ENCODE measurements at regions not wholly inside any gene's neighbourhood (a gene's known extent, or its start where the extent isn't known, plus 50 kb on each side); places are given as distances from the start of the nearest gene placed in this dataset.
A peak's percentile ranks its signal among the peaks of the same experiment; 100 is the strongest.

DNA sequence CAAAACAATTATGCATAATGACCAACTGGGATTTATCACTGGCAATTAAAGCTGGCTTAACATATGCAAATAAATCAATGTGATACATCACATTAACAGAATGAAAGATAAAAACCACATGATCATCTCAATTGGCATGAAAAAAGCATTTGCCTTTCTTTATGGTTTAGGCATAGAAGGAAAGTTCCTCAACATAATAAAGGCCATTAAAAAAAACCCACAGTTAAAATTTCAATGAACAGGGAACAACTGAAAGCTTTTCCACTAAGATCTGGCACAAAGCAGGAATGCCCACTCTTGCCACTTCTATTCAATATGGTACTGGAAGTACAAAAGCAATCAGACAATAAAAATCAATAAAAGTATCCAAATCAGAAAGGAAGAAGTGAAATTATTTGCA lies 151.2 kb upstream of the CD180 start:
- DNase-seq (ENCODE audit: low read depth, low spot score): no peak
- in situ Hi-C loops (cut with HindIII; ENCODE audit: low pct_unique_long_range_greater_than_20kb, low sequenced_read_pairs): no loop called here

DNA sequence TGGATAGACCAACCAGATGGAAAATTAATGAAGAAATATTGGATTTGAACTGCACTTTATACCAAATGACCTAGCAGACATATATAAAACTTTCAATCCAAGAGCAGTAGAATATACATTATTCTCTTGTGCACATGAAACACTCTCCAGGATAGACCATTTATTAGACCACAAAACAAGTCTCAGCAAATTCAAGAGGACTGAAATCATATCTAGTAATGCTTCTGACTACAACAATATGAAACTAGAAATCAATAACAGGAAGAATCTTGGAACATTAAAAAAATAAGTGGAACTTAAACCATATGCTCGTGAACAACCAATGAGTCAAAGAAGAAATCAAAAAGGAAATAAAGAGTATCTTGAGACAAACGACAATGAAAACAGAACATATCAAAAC lies 150.0 kb upstream of the CD180 start:
- in situ Hi-C loops (cut with HindIII; ENCODE audit: low pct_unique_long_range_greater_than_20kb, low sequenced_read_pairs): no loop called here

DNA sequence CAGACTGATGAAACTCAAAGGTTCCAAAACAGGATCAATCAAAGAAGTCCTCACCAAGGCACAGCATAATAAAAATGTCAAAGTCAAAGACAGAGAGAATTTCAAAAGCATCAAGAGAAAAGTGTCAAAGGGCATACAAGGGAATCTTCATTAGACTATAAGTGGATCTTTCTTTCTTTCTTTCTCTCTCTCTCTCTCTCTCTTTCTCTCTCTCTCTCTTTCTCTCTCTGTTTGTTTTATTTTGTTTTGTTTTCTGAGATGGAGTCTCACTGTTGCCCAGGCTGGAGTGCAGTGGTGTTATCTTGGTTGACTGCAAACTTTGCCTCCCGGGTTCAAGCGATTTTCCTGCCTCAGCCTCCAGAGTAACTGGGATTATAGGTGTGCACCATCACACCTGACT lies 148.3 kb upstream of the CD180 start:
- in situ Hi-C loops (cut with HindIII; ENCODE audit: low pct_unique_long_range_greater_than_20kb, low sequenced_read_pairs): no loop called here
- no peak for DNase-seq (ENCODE audit: low read depth, low spot score)

More for the DNA sequence above, 150.0 kb upstream of the CD180 start:
- no peak for DNase-seq (ENCODE audit: low read depth, low spot score)

DNA sequence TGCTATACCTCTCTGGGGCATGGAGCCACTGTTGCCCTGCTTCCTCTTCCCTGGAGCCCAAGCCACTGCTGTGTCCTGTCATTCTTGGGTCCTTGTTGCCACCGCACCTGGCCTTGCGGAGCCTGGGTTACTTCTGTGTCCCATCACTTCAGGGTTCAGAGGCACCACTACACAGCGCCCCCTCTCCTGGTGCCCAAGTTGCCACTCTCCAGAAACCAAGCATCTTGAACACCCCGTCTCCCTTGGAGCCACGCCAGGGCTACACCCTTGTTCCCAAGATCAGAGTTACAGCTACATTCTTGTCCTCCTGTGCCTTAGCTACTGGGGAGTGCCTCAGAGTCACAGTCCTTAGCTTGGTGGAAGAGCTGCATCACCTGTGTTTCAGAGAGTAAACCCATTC lies 147.2 kb upstream of the CD180 start:
- no peak for DNase-seq (ENCODE audit: low read depth, low spot score)
- in situ Hi-C loops (cut with HindIII; ENCODE audit: low pct_unique_long_range_greater_than_20kb, low sequenced_read_pairs): no loop called here

GRCh38 chr5:67341478-67341877 lies 144.9 kb upstream of the CD180 start:
- no peak for DNase-seq (ENCODE audit: low read depth, low spot score)
- in situ Hi-C loops (cut with HindIII; ENCODE audit: low pct_unique_long_range_greater_than_20kb, low sequenced_read_pairs): no loop called here

- DNase-seq (ENCODE audit: low read depth, low spot score): no peak
- in situ Hi-C loops (cut with HindIII; ENCODE audit: low pct_unique_long_range_greater_than_20kb, low sequenced_read_pairs): no loop called here
Measured at GRCh38 chr5:67339219-67339767, 142.7 kb upstream of the CD180 start.

DNA sequence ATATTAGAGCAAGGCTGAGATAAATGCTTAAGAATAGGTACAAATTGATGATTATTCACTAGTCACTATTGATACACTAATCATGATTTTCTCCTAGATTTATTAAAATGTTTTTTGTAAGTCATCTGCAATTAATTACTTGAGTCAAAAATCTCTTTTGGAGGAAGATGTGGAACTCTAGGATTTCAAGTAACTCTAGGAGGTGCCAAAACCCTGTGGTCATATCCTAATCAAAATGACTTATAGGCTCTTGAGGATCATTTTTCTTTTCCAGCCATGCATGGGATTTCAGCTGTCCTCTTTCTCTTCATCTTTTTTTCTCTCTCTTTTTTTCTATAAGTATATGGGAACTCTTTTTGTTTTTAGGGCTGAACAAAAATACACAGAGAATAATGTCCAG lies 141.8 kb upstream of the CD180 start:
- no peak for DNase-seq (ENCODE audit: low read depth, low spot score)
- in situ Hi-C loops (cut with HindIII; ENCODE audit: low pct_unique_long_range_greater_than_20kb, low sequenced_read_pairs): no loop called here

GRCh38 chr5:67337751-67338150 lies 141.2 kb upstream of the CD180 start:
- in situ Hi-C loops (cut with HindIII; ENCODE audit: low pct_unique_long_range_greater_than_20kb, low sequenced_read_pairs): no loop called here
- DNase-seq (ENCODE audit: low read depth, low spot score): no peak

- in situ Hi-C loops (cut with HindIII; ENCODE audit: low pct_unique_long_range_greater_than_20kb, low sequenced_read_pairs): no loop called here
Measured at GRCh38 chr5:67335426-67335825, 138.8 kb upstream of the CD180 start.

DNA sequence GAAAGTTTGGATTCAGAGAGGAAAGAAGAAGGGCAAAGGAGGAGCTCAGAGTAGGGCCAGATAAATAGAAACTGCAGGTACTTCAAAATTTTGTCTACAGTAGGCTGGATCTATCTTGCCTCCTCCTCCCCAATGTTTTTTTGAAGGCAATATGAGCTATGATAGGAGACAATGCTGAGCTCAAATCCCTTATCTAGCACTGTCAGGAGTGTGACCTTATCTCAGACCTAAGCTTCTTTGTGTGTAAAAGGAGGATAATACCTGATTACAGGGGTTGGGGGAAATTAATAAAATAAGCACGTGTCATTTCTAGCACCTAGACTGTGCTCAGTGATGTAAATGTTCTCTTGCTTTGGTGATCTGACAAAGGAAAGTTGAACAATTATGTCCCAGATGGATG lies 137.8 kb upstream of the CD180 start:
- no peak for DNase-seq (ENCODE audit: low read depth, low spot score)
- in situ Hi-C loops (cut with HindIII; ENCODE audit: low pct_unique_long_range_greater_than_20kb, low sequenced_read_pairs): no loop called here

More at GRCh38 chr5:67335426-67335825, 138.8 kb upstream of the CD180 start:
- no peak for DNase-seq (ENCODE audit: low read depth, low spot score)

- no peak for DNase-seq (ENCODE audit: low read depth, low spot score)
- in situ Hi-C loops (cut with HindIII; ENCODE audit: low pct_unique_long_range_greater_than_20kb, low sequenced_read_pairs): no loop called here
Measured at GRCh38 chr5:67333171-67333570, 136.6 kb upstream of the CD180 start.

DNA sequence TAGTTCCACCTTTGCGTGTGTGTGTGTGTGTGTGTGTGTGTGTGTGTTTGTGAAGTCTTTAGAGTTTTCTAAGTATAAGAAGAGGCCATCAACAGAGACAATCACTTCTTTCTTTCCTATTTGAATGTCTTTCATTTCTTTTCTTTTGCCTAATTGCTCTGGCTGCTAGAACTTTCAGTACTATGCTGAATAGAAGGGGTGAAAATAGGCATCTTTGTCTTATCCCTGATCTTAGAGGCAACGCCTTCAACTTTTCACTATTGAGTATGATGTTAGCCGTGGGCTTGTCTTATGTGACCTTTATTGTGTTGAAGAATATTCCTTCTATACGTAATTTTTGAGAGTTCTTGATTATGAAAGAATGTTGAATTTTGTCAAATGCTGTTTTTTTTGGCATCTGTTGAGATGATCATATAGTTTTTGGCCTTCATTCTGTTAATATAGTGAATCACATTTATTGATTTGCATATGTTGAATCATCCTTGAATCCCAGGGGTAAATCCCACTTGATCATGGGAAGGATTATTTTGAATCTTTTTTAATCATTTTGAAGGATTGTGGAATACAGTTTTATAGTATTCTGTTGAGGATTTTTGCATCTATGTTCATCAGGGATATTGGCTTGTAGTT lies 134.8 kb upstream of the CD180 start:
- DNase-seq (ENCODE audit: low read depth, low spot score): peak; percentile 82
- in situ Hi-C loops (cut with HindIII; ENCODE audit: low pct_unique_long_range_greater_than_20kb, low sequenced_read_pairs): no loop called here

DNA sequence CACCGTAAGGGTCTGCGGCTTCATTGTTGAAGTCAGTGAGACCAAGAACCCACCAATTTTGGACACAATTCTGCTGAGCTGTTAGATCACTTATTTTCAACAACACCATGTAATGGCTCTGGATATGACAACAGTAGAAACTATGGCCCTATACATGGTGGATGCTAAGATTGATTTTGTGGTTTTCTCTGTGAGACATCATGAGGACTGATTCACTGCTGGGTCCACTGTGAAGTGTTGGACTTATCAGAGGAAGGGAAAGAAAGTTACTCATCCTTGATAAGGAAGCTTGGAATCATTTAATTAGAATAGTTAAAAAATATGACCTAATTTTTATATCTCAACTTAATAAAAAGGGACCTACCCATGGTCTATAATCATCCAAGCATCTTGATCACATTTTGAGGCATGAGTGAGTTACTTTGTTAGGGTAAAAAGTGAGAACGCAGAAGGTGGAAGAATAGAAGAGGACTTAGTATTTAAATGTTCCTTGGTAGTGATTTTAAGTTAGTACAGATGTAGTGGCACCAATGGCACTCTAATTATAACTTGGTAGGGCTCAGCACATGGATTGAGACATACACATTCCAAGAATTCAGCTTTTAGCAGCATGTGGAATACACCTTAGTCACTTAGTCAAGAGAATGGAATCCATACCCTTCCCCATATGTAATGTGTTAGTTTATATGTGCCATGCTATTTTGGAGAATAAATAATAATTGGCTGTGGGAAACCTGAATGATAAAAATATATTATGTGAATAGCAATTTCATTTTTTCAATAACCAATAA lies 123.5 kb upstream of the CD180 start:
- no peak for DNase-seq (ENCODE audit: low read depth, low spot score)
- in situ Hi-C loops (cut with HindIII; ENCODE audit: low pct_unique_long_range_greater_than_20kb, low sequenced_read_pairs): no loop called here

DNA sequence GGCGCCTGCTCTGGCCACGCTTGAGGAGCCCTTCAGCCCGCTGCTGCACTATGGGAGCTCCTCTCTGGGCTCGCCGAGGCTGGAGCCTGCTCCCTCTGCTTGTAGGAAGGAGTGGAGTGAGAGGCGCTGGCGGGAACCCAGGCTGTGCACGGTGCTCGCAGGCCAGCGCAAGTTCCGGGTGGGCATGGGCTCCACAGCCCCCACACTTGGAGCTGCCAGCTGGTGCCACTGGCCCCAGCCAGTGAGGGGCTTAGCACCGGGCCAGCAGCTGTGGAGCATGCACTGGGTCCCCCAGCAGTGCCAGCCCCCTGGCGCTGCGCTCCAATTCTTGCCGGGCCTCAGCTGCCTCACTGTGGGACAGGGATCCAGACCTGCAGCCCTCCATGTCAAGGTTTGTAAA lies 122.1 kb upstream of the CD180 start:
- in situ Hi-C loops (cut with HindIII; ENCODE audit: low pct_unique_long_range_greater_than_20kb, low sequenced_read_pairs): no loop called here
- no peak for DNase-seq (ENCODE audit: low read depth, low spot score)

DNA sequence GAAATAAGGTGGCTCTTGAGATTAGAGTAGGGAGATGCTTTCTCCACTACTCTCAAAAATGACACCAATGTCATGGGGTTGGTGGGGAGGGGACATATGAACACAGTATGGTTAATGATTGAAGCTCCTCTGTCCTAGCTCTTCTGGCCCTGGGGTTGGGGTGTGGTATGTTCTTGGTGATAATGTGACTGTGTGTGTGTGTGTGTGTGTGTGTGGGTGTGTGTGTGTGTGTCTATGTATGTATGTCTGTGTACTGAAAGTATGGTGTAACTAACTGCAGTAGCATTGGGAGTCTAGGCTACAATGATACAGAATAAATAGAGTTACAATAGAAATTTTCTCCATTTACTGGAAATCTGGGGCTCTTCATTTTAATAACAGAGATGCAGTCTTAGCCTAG lies 121.0 kb upstream of the CD180 start:
- in situ Hi-C loops (cut with HindIII; ENCODE audit: low pct_unique_long_range_greater_than_20kb, low sequenced_read_pairs): no loop called here
- DNase-seq (ENCODE audit: low read depth, low spot score): no peak

- in situ Hi-C loops (cut with HindIII; ENCODE audit: low pct_unique_long_range_greater_than_20kb, low sequenced_read_pairs): no loop called here
- DNase-seq (ENCODE audit: low read depth, low spot score): no peak
Measured at GRCh38 chr5:67316695-67317094, 120.1 kb upstream of the CD180 start.

- in situ Hi-C loops (cut with HindIII; ENCODE audit: low pct_unique_long_range_greater_than_20kb, low sequenced_read_pairs): no loop called here
- DNase-seq (ENCODE audit: low read depth, low spot score): peak; percentile 85
Measured at GRCh38 chr5:67315082-67315989, 118.7 kb upstream of the CD180 start.

DNA sequence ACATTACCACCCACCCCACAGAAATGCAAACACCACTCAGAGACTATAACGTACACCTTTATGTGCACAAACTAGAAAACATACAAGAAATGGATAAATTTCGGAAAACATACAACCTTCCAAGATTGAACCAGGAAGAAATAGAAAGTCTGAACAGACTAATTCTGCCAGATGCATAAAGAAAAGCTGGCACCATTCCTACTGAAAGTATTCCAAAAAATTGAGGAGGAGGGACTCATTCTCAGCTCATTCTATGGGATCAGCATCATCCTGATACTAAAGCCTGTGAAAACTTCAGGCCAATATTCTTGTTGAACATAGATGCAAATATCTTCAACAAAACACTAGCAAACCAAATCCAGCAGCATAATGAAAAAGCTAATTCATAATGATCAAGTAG lies 115.1 kb upstream of the CD180 start:
- in situ Hi-C loops (cut with HindIII; ENCODE audit: low pct_unique_long_range_greater_than_20kb, low sequenced_read_pairs): no loop called here
- no peak for DNase-seq (ENCODE audit: low read depth, low spot score)

All from SK-MEL-5 (cell line).